NCI-H82 (cell line): ENCODE measurements at regions not wholly inside any gene's neighbourhood (a gene's known extent, or its start where the extent isn't known, plus 50 kb on each side); places are given as distances from the start of the nearest gene placed in this dataset.
A peak's percentile ranks its signal among the peaks of the same experiment; 100 is the strongest.

Source experiments
- DNase-seq: peaks from one replicate; lab custom pipeline; 2025; lab: John Stamatoyannopoulos, UW

DNA sequence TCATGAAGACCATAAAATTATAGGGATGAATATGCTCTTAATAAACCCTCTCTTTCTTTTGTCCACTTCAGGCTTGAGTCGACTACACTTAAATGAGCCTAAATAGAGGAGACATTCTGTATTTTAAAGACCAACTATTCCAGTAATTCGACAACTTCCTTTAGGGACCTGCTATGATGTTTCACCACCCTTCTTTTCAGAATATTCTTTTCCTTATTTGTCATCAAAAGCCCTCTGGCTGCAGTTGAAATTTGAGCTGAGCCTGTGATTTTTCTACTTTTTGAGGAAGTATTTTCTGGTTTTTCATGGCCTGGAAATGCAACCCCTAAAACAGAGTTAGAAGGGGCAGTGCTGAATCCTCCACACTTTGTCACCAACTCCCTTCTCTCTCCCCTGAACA is 287.0 kb downstream of the EPHA4 start:
- DNase-seq = no peak

DNA sequence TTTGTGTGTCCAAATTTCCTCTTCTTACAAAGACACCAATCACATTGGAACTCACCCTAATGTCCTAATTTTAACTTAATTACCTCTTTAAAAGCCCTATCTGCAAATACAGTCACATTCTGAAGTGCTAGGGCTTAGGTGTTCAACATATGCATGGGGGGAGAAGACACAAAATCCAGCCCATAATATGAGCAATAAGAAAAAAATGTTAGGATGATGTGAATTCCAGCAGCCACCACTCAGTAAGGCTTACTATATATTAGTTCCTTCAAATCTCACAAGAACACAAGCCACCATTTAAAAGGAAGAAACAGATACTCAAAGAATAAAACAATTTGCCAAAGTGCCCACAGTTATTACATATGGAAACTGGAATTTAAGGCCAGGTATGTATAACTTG is 285.7 kb downstream of the EPHA4 start:
- DNase-seq = no peak

- DNase-seq = peak; percentile 88
Observed at GRCh38 chr2:221289389-221289788, 282.7 kb downstream of the EPHA4 start.

- peak; percentile 47 for DNase-seq
Observed at GRCh38 chr2:221289846-221290245, 282.3 kb downstream of the EPHA4 start.

GRCh38 chr2:221293949-221294742 is 278.0 kb downstream of the EPHA4 start:
- no peak for DNase-seq

DNA sequence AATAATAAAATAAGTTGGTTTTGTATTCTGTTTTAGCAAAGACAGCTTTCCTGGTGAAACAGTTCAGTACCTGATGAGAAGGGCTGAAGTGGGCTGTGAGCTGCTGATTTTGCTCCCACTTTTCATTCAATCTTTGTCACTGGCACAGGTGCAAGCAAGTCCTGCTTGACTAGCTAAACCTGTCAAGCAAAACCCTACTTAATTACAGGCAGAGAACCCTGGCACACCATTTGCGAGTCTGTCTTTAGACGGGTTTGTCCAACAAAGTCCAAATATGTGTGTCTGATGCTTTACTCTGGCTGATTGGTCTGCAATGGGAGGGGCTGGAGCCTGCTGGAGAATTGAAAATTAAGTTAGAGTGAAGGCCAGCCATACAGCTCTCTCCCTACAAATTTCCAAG is 267.2 kb downstream of the EPHA4 start:
- DNase-seq = no peak

DNA sequence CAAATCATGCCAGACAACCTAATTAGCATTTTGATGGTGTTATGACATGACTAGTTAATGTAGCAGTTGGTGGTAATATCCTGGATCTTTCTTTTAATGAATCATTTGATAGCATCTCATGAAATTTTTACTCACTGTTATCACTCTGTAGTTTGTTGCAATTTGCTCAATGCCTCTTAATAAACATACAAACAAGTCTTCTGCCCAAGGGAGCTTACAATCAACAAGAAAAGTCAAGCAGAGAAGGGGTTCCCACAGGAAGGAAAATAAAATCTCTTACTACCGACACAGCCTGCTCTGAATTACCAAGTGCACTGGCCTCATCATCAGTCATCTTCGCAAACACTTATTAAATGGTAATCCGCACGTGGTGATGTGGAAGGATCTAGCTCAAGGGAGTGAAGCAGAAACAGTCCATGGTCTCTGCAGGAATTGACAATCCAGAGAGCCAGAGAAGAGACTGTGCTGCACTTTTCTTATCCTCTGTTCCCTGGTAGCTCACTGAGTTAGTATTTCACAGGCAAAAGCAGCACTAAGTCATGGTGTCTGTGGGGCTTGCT is 263.5 kb downstream of the EPHA4 start:
- DNase-seq = no peak

GRCh38 chr2:221309892-221310583 is 262.1 kb downstream of the EPHA4 start:
- DNase-seq = no peak

DNA sequence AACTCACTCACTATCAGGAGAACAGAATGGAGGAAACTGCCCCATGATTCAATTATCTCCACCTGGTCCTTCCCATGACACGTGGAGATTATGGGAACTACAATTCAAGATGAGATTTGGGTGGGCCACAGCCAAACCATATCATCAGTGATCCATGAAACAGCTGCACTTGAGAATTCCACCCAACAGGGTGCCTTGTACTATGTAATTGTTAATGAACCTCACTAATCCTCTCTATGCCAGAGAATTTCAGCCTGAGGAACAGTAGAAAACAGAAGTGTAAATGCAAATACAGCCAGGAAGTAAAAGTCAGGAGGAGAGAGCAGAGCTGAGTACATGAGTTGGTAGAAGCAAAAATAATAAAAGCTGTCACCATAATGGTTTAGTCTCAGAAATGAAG is 261.4 kb downstream of the EPHA4 start:
- DNase-seq = peak; percentile 46

DNA sequence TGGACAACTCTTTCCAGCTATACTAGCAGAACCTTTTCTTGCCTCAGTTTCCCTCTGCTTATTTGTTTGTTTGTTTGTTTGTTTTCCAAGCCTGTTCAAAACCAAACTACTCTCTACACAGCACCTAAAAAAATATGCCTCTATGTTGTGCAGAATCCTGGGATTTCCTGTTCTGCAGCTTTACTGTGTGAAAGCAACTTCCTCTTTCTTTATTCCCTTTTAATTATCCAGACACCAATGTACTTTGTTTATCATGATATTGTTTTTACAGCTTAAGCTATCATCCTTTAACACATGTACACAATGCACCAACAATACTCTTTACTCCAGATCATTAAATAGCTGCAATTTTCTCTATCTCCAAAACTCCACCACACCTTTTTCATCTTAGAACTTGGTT is 259.5 kb downstream of the EPHA4 start:
- no peak for DNase-seq

DNA sequence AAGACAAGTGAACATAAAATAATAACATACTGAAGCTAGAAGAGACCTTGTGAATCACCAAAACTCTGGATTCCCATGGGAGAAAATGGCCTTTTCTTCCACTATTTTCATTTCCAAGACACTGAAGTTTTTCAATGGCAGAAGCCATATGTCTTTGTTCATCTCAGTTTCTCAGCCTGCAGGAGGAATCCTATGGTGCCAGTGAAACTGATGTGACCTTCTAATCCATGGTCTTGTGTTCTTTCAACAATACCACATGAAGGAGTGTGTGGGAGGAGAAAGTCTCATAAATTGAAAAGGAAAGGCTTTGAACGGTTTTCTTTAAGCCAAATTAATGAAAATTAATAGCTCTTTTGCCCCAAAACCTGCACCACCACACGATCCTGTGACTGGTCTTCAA is 257.3 kb downstream of the EPHA4 start:
- DNase-seq = no peak

- peak; percentile 31 for DNase-seq
Observed at GRCh38 chr2:221318376-221319130, 253.6 kb downstream of the EPHA4 start.

DNA sequence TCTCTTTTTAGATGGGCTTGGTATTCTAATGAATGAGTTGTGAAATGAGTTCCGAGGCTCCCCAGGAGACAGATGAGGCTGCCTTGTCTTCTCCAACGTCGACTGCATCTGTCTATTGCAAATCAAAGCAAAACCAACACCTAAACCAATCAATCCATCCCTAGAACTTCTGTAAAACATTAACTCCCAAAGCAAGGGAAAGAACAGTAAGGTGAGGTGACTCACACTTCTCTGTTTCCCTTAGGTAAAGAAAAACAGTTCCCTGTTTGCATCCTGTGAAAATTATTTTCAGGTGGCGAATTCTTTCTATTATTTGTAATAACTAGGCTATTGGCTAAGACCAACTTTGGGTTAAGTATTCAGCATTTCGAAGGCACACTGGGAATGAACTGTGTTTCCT is 249.4 kb downstream of the EPHA4 start:
- DNase-seq = no peak

DNA sequence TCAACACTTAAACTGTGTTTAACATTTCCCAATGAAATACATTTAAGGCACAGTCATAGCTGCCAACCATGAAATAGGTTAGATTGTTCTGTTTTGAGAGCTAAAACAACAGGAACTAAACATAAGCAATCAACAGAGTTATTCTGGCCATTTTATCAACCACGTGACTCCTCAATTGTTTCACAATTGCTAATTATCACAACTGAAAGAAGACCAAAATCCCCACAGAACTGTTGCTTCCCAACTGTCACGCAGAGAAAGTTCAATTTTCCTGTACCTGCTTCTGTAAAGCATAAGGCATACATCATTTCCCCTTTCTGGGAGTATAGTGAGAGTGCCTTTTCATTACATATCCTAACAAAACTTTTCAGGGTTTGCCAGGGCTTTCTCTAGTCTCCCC is 248.6 kb downstream of the EPHA4 start:
- DNase-seq = no peak

- DNase-seq = no peak
Observed at GRCh38 chr2:221330436-221330835, 241.7 kb downstream of the EPHA4 start.

- no peak for DNase-seq
Observed at GRCh38 chr2:221334481-221335218, 237.5 kb downstream of the EPHA4 start.

DNA sequence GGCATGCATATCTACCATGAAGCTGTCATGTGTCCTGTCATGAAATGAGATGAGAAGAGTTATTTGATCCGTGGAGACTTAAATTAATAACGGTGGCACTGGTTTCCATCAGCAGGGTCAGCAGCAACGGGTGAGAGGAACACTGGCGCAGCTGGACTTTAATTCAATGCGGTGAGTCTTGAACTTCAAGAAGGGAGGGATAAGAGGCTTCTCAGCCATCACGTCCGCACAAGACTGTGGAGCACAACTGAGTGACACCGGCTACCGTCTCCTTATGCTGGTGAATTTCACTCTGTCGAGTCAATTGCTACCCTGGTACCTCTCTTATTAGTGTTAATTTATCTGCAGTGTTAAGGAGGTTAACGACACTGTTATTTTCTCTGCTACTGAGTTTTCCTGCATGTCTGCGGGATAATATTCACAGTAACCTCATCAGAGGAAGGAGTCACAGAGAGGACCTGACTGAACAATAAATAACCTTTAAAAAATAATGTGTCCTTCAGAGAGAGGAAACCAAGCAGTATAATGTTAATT is 236.8 kb downstream of the EPHA4 start:
- DNase-seq = no peak

- no peak for DNase-seq
Observed at GRCh38 chr2:221336967-221337366, 235.1 kb downstream of the EPHA4 start.

- DNase-seq = no peak
Observed at GRCh38 chr2:221337957-221338685, 234.0 kb downstream of the EPHA4 start.

- DNase-seq = no peak
Observed at GRCh38 chr2:221342388-221342787, 229.7 kb downstream of the EPHA4 start.

- DNase-seq = no peak
Observed at GRCh38 chr2:221343524-221343923, 228.6 kb downstream of the EPHA4 start.
